ENCODE measurements at regions not wholly inside any gene's neighbourhood (a gene's known extent, or its start where the extent isn't known, plus 50 kb on each side); places are given as distances from the start of the nearest gene placed in this dataset.

GRCh38 chr2:120442923-120443571, 97.1 kb downstream of the INHBB start:
- TF ChIP-seq FOXP2 (optimal IDR thresholded peaks at IDR 0.05; ENCODE audit: borderline replicate concordance, extremely low read depth, extremely low read length, insufficient read depth) (no peak), REST (IDR thresholded peaks at IDR 0.05; ENCODE audit: insufficient read depth in 1 of 2, low read depth in 2 of 2, low read length in 2 of 2) (no peak), POLR2AphosphoS5 (IDR thresholded peaks at IDR 0.05; ENCODE audit: low read depth, low read length) (no peak), SIN3A (IDR thresholded peaks at IDR 0.05; ENCODE audit: borderline replicate concordance, insufficient read depth, low read length) (no peak), TAF1 (IDR thresholded peaks at IDR 0.05; ENCODE audit: borderline replicate concordance, insufficient read depth, low read length) (no peak)

GRCh38 chr2:120443946-120444345, 98.0 kb downstream of the INHBB start:
- TF ChIP-seq FOXP2 (optimal IDR thresholded peaks at IDR 0.05; ENCODE audit: borderline replicate concordance, extremely low read depth, extremely low read length, insufficient read depth), result no peak
- no peak for TF ChIP-seq POLR2AphosphoS5 (IDR thresholded peaks at IDR 0.05; ENCODE audit: low read depth, low read length)
- no peak for TF ChIP-seq REST (IDR thresholded peaks at IDR 0.05; ENCODE audit: insufficient read depth in 1 of 2, low read depth in 2 of 2, low read length in 2 of 2)
- no peak for TF ChIP-seq SIN3A (IDR thresholded peaks at IDR 0.05; ENCODE audit: borderline replicate concordance, insufficient read depth, low read length)
- no peak for TF ChIP-seq TAF1 (IDR thresholded peaks at IDR 0.05; ENCODE audit: borderline replicate concordance, insufficient read depth, low read length)

GRCh38 chr2:120444691-120445240, 98.8 kb downstream of the INHBB start:
- no peak for TF ChIP-seq TAF1 (IDR thresholded peaks at IDR 0.05; ENCODE audit: borderline replicate concordance, insufficient read depth, low read length)
- no peak for TF ChIP-seq REST (IDR thresholded peaks at IDR 0.05; ENCODE audit: insufficient read depth in 1 of 2, low read depth in 2 of 2, low read length in 2 of 2)
- TF ChIP-seq SIN3A (IDR thresholded peaks at IDR 0.05; ENCODE audit: borderline replicate concordance, insufficient read depth, low read length), result no peak

- no peak for TF ChIP-seq POLR2AphosphoS5 (IDR thresholded peaks at IDR 0.05; ENCODE audit: low read depth, low read length)
Measured at GRCh38 chr2:120445449-120446143, 99.7 kb downstream of the INHBB start.

- TF ChIP-seq POLR2AphosphoS5 (IDR thresholded peaks at IDR 0.05; ENCODE audit: low read depth, low read length) (no peak), TAF1 (IDR thresholded peaks at IDR 0.05; ENCODE audit: borderline replicate concordance, insufficient read depth, low read length) (no peak), SIN3A (IDR thresholded peaks at IDR 0.05; ENCODE audit: borderline replicate concordance, insufficient read depth, low read length) (no peak), REST (IDR thresholded peaks at IDR 0.05; ENCODE audit: insufficient read depth in 1 of 2, low read depth in 2 of 2, low read length in 2 of 2) (no peak), FOXP2 (optimal IDR thresholded peaks at IDR 0.05; ENCODE audit: borderline replicate concordance, extremely low read depth, extremely low read length, insufficient read depth) (no peak)
Measured at GRCh38 chr2:120446236-120447126, 100.5 kb downstream of the INHBB start.

Data from PFSK-1 (cell line).